ENCODE measurements at regions not wholly inside any gene's neighbourhood (a gene's known extent, or its start where the extent isn't known, plus 50 kb on each side); places are given as distances from the start of the nearest gene placed in this dataset.
"Not testable (repeated sequence)": the region's sequence is repeated elsewhere in the genome, so short reads cannot be mapped to it uniquely, and the experiment has no call there.

GRCh38 chr2:37738266-37738885 is 66.9 kb upstream of the CDC42EP3 start:
- Histone ChIP-seq H3K36me3 (no peaks in the 10 kb centered on the region), H3K4me1 (peaks cover 15% of the 10 kb centered on the region), H3K27me3 (no peaks in the 10 kb centered on the region), H3K4me3 (ENCODE audit: low read depth, low read length) (no peak overlapping the region), H3K9me3 (no peaks in the 10 kb centered on the region)
- TF ChIP-seq CTCF (IDR thresholded peaks at IDR 0.05; ENCODE audit: low read depth, low read length) = no peak
- DNase-seq = no peak

GRCh38 chr2:37739153-37739552 is 67.7 kb upstream of the CDC42EP3 start:
- DNase-seq = no peak
- peaks cover 15% of the 10 kb centered on the region for H3K4me1 ChIP-seq
- H3K4me3 ChIP-seq (ENCODE audit: low read depth, low read length) = no peak overlapping the region
- H3K9me3 ChIP-seq = no peaks in the 10 kb centered on the region
- H3K36me3 ChIP-seq = no peaks in the 10 kb centered on the region
- H3K27me3 ChIP-seq = no peaks in the 10 kb centered on the region
- no peak for TF ChIP-seq CTCF (IDR thresholded peaks at IDR 0.05; ENCODE audit: low read depth, low read length)

- Histone ChIP-seq H3K4me3 (ENCODE audit: low read depth, low read length) (no peak overlapping the region), H3K27me3 (no peaks in the 10 kb centered on the region), H3K4me1 (peaks cover 11% of the 10 kb centered on the region), H3K36me3 (no peaks in the 10 kb centered on the region), H3K9me3 (no peaks in the 10 kb centered on the region)
- TF ChIP-seq CTCF (IDR thresholded peaks at IDR 0.05; ENCODE audit: low read depth, low read length) = no peak
- no peak for DNase-seq
These were observed 68.8 kb upstream of the CDC42EP3 start for GRCh38 chr2:37740164-37740739.

- Histone ChIP-seq H3K27me3 (no peaks in the 10 kb centered on the region), H3K36me3 (no peaks in the 10 kb centered on the region), H3K4me3 (ENCODE audit: low read depth, low read length) (no peak overlapping the region), H3K4me1 (peaks cover 2% of the 10 kb centered on the region; the same call in 1 of the 2 replicates), H3K9me3 (no peaks in the 10 kb centered on the region)
- no peak for DNase-seq
- TF ChIP-seq CTCF (IDR thresholded peaks at IDR 0.05; ENCODE audit: low read depth, low read length) = no peak
These were observed 70.8 kb upstream of the CDC42EP3 start for GRCh38 chr2:37742286-37742685.

- H3K9me3 ChIP-seq = no peaks in the 10 kb centered on the region
- H3K36me3 ChIP-seq = no peaks in the 10 kb centered on the region
- no peak for TF ChIP-seq CTCF (IDR thresholded peaks at IDR 0.05; ENCODE audit: low read depth, low read length)
- no peak for DNase-seq
- H3K4me3 ChIP-seq (ENCODE audit: low read depth, low read length) = no peak overlapping the region
- no peaks in the 10 kb centered on the region for H3K27me3 ChIP-seq
- peaks cover 2% of the 10 kb centered on the region; the same call in 1 of the 2 replicates for H3K4me1 ChIP-seq
These were observed 72.6 kb upstream of the CDC42EP3 start for GRCh38 chr2:37744010-37744409.

GRCh38 chr2:37744961-37745360 is 73.5 kb upstream of the CDC42EP3 start:
- H3K4me1 ChIP-seq; DNase-seq; H3K36me3 ChIP-seq; H3K9me3 ChIP-seq; H3K4me3 ChIP-seq (ENCODE audit: low read depth, low read length); H3K27me3 ChIP-seq: not testable (repeated sequence)

GRCh38 chr2:37746011-37746410 is 74.6 kb upstream of the CDC42EP3 start:
- H3K9me3 ChIP-seq; H3K36me3 ChIP-seq; H3K4me3 ChIP-seq (ENCODE audit: low read depth, low read length); H3K27me3 ChIP-seq; H3K4me1 ChIP-seq; DNase-seq: not testable (repeated sequence)

All from BE2C (cell line).